ENCODE measurements at regions not wholly inside any gene's neighbourhood (a gene's known extent, or its start where the extent isn't known, plus 50 kb on each side); places are given as distances from the start of the nearest gene placed in this dataset.

- H3K4me3 ChIP-seq (ENCODE audit: low read depth in 1 of 3, low read length in 3 of 3) = no peak overlapping the region
- no peak overlapping the region for H3K27ac ChIP-seq (ENCODE audit: low read depth in 1 of 2, low read length in 2 of 2)
- 59% methylated on average over 2 of the region's 2 CpGs for WGBS
- H3K9ac ChIP-seq (ENCODE audit: low read depth in 1 of 2, low read length in 2 of 2) = no peak overlapping the region
- H3K4me1 ChIP-seq (ENCODE audit: control insufficient read depth in 4 of 4, insufficient read depth in 4 of 4, low read length in 3 of 4) = no peaks in the 10 kb centered on the region
- TF ChIP-seq, protein P1, sequence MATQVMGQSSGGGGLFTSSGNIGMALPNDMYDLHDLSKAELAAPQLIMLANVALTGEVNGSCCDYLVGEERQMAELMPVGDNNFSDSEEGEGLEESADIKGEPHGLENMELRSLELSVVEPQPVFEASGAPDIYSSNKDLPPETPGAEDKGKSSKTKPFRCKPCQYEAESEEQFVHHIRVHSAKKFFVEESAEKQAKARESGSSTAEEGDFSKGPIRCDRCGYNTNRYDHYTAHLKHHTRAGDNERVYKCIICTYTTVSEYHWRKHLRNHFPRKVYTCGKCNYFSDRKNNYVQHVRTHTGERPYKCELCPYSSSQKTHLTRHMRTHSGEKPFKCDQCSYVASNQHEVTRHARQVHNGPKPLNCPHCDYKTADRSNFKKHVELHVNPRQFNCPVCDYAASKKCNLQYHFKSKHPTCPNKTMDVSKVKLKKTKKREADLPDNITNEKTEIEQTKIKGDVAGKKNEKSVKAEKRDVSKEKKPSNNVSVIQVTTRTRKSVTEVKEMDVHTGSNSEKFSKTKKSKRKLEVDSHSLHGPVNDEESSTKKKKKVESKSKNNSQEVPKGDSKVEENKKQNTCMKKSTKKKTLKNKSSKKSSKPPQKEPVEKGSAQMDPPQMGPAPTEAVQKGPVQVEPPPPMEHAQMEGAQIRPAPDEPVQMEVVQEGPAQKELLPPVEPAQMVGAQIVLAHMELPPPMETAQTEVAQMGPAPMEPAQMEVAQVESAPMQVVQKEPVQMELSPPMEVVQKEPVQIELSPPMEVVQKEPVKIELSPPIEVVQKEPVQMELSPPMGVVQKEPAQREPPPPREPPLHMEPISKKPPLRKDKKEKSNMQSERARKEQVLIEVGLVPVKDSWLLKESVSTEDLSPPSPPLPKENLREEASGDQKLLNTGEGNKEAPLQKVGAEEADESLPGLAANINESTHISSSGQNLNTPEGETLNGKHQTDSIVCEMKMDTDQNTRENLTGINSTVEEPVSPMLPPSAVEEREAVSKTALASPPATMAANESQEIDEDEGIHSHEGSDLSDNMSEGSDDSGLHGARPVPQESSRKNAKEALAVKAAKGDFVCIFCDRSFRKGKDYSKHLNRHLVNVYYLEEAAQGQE (IDR thresholded peaks at IDR 0.05) = no peak
- TF ChIP-seq, protein P2, sequence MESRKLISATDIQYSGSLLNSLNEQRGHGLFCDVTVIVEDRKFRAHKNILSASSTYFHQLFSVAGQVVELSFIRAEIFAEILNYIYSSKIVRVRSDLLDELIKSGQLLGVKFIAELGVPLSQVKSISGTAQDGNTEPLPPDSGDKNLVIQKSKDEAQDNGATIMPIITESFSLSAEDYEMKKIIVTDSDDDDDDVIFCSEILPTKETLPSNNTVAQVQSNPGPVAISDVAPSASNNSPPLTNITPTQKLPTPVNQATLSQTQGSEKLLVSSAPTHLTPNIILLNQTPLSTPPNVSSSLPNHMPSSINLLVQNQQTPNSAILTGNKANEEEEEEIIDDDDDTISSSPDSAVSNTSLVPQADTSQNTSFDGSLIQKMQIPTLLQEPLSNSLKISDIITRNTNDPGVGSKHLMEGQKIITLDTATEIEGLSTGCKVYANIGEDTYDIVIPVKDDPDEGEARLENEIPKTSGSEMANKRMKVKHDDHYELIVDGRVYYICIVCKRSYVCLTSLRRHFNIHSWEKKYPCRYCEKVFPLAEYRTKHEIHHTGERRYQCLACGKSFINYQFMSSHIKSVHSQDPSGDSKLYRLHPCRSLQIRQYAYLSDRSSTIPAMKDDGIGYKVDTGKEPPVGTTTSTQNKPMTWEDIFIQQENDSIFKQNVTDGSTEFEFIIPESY (IDR thresholded peaks at IDR 0.05) = no peak
- no peak for TF ChIP-seq HNF4A (conservative IDR thresholded peaks at IDR 0.05)
- no peak for TF ChIP-seq RAD21 (IDR thresholded peaks at IDR 0.05)
- TF ChIP-seq, protein P3, sequence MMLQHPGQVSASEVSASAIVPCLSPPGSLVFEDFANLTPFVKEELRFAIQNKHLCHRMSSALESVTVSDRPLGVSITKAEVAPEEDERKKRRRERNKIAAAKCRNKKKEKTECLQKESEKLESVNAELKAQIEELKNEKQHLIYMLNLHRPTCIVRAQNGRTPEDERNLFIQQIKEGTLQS (IDR thresholded peaks at IDR 0.05) = no peak
- no peak for TF ChIP-seq EGR1 (IDR thresholded peaks at IDR 0.05; ENCODE audit: low read depth in 2 of 2)
- no peaks in the 10 kb centered on the region for H3K9me3 ChIP-seq (ENCODE audit: control insufficient read depth in 4 of 4, low read length in 3 of 4)
- H3K36me3 ChIP-seq (ENCODE audit: control insufficient read depth in 4 of 4, insufficient read depth in 3 of 4, low read depth in 1 of 4, low read length in 3 of 4) = no peaks in the 10 kb centered on the region
- no peaks in the 10 kb centered on the region for H3K27me3 ChIP-seq (ENCODE audit: control insufficient read depth in 4 of 4, insufficient read depth in 4 of 4, low read length in 3 of 4)
- DNase-seq (ENCODE audit: low spot score) = no peak
These were observed 214.5 kb downstream of the GJA1 start for GRCh38 chr6:121649951-121650350.

- Histone ChIP-seq H3K36me3 (ENCODE audit: control insufficient read depth in 4 of 4, insufficient read depth in 3 of 4, low read depth in 1 of 4, low read length in 3 of 4) (no peaks in the 10 kb centered on the region), H3K27me3 (ENCODE audit: control insufficient read depth in 4 of 4, insufficient read depth in 4 of 4, low read length in 3 of 4) (no peaks in the 10 kb centered on the region), H3K4me3 (ENCODE audit: low read depth in 1 of 3, low read length in 3 of 3) (no peak overlapping the region), H3K9me3 (ENCODE audit: control insufficient read depth in 4 of 4, low read length in 3 of 4) (no peaks in the 10 kb centered on the region), H3K4me1 (ENCODE audit: control insufficient read depth in 4 of 4, insufficient read depth in 4 of 4, low read length in 3 of 4) (no peaks in the 10 kb centered on the region), H3K27ac (ENCODE audit: low read depth in 1 of 2, low read length in 2 of 2) (no peak overlapping the region), H3K9ac (ENCODE audit: low read depth in 1 of 2, low read length in 2 of 2) (no peak overlapping the region)
- TF ChIP-seq YY1 (IDR thresholded peaks at IDR 0.05) (no peak), HNF4G (IDR thresholded peaks at IDR 0.05) (no peak), JUND (IDR thresholded peaks at IDR 0.05) (no peak), TAF1 (conservative IDR thresholded peaks at IDR 0.05) (no peak), NR2F2 (IDR thresholded peaks at IDR 0.05) (no peak), HNF4A (conservative IDR thresholded peaks at IDR 0.05) (no peak), FOXA1 (IDR thresholded peaks at IDR 0.05) (no peak), SP1 (IDR thresholded peaks at IDR 0.05) (no peak), RXRA (IDR thresholded peaks at IDR 0.05) (no peak), GABPA (IDR thresholded peaks at IDR 0.05 in 1 of 2, conservative IDR thresholded peaks at IDR 0.05 in 1 of 2) (no peak), MAX (IDR thresholded peaks at IDR 0.05) (no peak), RAD21 (IDR thresholded peaks at IDR 0.05) (no peak), FOXA2 (IDR thresholded peaks at IDR 0.05) (no peak), EGR1 (IDR thresholded peaks at IDR 0.05; ENCODE audit: low read depth in 2 of 2) (no peak)
- TF ChIP-seq, protein P3 (IDR thresholded peaks at IDR 0.05) = no peak
- TF ChIP-seq, protein P1 (IDR thresholded peaks at IDR 0.05) = no peak
- TF ChIP-seq, protein P4, sequence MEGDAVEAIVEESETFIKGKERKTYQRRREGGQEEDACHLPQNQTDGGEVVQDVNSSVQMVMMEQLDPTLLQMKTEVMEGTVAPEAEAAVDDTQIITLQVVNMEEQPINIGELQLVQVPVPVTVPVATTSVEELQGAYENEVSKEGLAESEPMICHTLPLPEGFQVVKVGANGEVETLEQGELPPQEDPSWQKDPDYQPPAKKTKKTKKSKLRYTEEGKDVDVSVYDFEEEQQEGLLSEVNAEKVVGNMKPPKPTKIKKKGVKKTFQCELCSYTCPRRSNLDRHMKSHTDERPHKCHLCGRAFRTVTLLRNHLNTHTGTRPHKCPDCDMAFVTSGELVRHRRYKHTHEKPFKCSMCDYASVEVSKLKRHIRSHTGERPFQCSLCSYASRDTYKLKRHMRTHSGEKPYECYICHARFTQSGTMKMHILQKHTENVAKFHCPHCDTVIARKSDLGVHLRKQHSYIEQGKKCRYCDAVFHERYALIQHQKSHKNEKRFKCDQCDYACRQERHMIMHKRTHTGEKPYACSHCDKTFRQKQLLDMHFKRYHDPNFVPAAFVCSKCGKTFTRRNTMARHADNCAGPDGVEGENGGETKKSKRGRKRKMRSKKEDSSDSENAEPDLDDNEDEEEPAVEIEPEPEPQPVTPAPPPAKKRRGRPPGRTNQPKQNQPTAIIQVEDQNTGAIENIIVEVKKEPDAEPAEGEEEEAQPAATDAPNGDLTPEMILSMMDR (IDR thresholded peaks at IDR 0.05; ENCODE audit: low read depth, low read length, missing input control) = no peak
- no peak for DNase-seq (ENCODE audit: low spot score)
- 36% methylated on average over 1 of the region's 1 CpG for WGBS
These were observed 216.0 kb downstream of the GJA1 start for GRCh38 chr6:121651420-121651819.

Data from liver (tissue), 8 donors.